NCI-H446 (cell line): ENCODE measurements at regions not wholly inside any gene's neighbourhood (a gene's known extent, or its start where the extent isn't known, plus 50 kb on each side); places are given as distances from the start of the nearest gene placed in this dataset.

Source experiments
- DNase-seq, 2 experiments: peaks; one replicate each; lab custom pipeline; 2025; lab: John Stamatoyannopoulos, UW

DNA sequence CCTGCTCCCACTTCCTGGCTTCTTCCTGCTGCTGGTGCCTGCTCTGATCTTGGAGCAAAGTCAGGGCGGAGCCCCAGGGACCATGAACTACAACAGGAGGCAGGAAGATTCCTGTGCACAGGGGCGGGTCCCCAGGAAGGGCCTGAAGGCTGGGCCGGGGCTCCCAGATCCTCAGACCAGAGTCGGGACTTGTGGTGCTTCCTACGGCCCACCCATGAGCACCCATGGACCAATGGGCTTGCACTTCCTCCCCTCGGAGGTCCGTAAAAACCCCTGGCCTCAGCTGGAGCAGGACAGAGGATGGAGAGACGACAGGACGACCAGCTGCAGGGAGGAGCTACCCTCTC lies 1287.1 kb downstream of the TMEM121 start:
- DNase-seq: no peak

DNA sequence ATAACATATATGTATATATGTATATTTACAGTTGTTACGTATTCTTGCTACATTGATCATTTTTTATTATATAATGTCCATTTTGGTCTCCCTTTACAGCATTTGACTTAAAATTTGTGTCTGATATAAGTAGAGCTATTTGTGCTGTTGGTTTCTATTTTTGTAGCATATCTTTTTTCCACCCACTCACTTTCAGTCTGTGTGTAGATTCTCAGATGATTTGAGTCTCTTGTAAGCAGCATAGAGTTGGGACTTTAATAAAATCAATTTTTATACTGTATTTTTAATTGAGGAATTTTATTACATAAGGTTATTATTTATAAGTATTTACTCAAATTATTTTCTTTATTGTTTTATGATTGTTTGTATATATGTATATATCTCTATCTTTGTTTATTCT lies 1293.7 kb downstream of the TMEM121 start:
- no peak for DNase-seq

DNA sequence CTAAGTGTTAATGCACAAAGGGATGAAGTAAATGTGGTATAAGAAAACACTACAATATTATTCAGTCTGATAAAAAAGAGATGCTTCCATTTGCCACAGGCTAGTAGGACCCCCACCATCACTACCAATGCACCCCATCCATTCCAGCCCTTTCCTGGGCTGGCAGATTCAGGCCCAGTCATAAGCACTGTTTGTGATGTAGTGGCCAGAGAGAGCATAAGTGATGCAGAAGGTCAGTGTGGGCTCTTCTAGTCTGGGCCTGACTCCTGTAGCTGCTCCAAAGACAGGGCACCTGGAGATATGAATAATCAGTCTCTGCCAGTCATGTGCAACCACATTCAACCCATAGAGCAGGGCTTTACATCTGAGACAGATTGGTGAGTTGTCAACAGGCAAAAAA lies 1294.7 kb downstream of the TMEM121 start:
- no peak for DNase-seq

DNA sequence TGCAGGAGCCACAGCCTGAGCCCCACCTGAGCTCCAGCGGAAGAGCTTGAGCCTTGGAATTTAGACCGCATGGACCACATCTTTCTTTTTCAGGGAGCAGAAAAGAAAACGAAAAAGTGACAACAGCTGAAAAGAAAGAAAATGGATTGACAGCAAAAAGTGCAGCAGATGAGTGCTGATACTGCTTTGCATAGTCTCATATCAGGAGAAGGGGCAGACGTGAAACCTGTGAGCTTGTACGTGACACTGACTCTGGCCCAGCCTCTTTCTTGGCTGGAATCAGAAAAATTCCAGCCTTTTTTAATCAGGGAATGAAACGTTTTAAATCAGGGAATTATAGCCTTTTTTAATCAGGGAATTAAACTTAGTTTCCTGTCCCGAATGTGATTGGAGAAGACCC lies 1296.5 kb downstream of the TMEM121 start:
- DNase-seq: no peak

DNA sequence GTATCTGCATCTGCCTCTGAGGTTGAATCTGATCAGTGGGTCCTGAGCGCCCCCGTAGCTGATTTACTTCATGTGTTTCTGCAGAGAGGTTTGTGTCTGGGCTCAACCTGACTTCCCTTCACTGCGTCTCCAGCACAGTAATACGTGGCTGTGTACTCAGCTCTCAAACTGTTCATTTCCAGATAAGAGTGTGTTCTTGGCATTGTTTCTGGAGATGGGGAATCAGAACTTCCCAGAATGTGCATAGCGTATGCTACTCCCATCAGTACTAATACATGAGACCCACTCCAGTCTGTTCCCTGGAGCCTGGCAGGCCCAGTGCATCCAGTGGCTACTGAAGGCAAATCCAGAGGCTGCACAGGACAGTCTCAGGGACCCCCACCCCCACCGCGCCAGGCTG lies 1297.2 kb downstream of the TMEM121 start:
- no peak for DNase-seq

DNA sequence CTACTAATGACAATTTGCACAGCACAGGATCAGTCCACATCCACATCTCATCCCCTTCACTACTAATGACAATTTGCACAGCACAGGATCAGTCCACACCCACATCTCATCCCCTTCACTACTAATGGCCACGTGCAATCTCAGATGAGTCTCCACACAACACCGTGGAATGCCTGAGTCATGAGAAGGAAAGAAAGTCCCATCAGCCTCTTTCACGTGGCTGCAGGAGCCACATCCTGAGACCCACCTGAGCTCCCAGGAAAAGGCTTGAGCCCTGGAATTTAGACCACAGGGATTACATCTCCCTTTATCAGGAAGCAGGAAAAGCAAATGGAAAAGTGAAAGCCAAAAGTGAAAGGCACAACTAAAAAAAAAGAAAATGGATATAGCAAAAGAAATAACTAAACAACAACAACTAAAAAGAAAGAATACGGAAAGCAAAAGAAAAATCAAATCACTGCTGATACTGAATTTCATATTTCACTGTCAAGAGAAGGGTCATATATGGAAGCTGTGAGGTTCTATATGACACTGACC lies 1300.5 kb downstream of the TMEM121 start:
- DNase-seq: no peak

DNA sequence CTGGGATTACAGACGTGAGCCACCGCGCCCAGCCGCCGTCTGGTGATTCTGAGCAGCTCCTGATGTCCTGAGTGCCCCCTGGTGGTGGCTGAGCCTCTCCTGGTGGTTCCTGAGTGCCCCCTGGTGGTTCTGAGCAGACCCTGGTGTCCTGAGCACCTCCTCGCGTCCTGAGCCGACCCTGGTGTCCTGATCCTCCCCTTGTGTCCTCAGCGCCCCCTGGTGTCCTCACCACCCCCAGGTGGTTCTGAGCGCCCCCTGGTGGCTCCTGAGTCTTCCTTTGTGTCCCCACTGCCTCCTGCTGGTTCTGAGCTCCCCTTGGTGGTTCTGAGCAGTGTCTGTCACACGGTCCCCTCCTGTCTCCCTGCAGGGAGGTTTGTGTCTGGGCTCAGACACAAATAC lies 1304.9 kb downstream of the TMEM121 start:
- DNase-seq: no peak

DNA sequence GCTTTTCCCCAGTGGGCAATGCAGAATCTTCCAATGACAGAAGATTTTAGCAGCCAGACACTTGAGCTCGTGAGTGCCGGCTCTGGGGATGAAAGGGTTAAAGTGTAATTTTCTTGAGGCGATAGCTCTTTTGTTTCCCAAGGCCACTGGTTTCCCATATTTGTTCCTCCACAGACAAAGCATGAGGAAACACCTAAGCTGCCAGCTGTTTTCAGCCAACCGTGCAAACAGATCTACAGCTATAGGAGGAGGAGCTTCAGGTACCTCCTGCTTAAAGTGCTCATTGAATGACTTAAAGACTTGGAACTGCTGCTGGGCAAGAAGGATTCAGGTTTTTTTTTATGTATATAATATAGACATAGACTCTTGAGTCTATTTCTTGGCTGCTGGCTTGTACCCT lies 1311.5 kb downstream of the TMEM121 start:
- no peak for DNase-seq

DNA sequence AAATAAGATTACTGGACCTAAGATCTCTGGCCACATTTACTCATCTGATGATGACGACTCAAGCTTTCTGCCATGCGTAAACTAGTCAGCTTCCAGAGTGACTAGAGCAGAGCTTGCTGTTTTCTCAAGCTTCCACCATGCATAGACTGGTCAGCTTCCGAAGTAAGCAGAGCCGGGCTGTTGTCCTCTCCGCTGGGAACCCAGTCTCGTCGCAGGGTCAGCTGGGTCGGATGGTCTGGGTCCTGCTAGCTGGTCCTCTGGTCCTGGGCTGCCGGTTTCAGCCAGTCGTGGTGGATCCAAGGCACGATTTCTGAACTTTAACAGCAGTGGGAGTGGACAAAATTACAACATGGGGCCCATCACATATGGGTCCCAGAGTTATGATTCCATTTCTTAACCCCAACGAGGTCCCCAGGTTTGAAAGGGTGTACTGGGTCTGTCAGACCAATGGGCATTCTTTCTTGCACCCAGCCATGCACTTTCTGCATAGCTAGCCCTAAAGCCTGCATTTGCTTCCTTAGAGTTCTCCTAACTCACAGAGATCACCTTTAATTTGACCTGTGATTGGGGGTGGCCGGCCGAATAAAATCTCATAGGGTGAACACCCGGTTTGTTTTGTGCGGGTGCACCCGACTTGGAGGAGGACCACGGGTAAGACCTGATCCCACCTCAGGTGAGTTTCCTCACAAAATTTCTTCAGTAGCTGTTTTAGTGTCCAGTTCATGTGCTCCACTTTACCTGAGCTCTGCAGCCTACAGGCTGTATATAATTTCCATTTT lies 1312.8 kb downstream of the TMEM121 start:
- no peak for DNase-seq

DNA sequence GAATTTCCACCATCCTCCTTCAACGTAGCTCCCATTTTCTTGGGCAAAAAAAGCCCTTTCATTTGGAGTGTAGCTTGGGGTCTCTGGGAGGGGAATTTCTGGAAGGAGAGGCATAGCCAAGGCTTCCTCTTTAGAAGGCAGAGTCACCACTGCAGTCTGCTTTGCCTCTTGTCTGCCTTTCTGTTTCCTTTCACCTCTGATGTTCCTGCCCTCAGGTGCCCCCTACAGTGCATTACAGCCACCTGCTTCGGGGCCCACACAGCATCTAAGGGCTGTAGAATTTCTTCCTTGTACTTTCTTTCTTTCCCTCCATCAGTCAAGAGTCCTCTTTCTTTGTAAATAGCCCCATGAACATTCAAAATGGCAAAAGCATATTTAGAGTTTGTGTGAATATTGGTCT lies 1313.9 kb downstream of the TMEM121 start:
- no peak for DNase-seq

DNA sequence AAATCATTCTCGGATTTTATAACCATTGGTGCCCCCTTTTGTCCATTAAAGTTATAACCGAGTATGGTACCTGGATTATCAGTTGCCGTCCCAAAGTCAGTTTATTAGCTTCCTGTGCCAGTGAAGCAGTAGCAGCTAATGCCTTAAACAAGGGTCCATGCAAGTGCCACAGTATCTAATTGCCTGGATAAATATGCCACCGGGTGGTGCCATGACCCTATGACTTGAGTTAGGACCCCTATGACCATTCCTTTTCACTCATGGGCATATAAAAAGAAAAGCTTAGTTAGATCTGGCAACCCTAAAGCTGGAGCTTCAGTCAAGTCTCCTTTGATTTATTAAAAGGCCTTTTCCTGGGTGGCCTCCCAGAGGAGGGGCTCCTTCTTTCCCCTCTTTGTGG lies 1314.6 kb downstream of the TMEM121 start:
- no peak for DNase-seq

DNA sequence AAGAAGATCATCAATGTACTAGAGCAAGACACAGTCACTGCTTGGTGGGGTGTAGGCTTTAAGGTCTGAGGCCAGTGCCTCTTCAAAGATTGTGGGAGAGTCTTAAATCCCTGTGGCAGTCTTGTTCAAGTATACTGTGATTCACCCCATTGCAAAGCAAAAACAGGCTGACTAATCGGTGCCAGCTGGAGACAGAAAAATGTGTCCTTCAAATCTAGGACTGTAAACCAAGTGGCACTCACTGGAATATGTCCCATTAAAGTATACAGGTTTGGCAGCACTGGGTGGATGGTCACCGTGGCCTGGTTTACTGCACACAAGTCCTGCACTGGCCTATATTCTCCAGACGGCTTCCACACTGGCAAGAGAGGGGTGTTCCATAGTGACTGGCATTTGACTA lies 1315.3 kb downstream of the TMEM121 start:
- DNase-seq: no peak

DNA sequence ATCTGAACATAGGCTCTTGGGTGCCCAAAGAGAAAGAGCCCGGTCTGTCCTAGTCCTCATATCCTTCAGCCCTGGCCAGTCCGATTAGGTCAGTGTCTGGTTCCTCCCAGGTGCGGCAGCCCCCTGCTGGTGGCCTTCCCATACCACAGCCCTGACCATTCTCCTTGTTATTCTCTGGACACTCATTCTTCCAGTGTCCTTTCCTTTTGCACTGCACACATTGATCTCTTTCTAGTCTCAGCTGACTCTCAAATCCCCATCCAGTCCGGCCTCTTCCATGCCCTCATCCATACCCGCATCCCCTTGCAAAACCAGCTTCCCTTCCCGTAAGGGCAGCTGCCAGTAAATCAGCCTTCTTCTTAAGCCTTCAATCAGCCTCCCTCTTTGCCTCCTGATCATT lies 1316.3 kb downstream of the TMEM121 start:
- no peak for DNase-seq

DNA sequence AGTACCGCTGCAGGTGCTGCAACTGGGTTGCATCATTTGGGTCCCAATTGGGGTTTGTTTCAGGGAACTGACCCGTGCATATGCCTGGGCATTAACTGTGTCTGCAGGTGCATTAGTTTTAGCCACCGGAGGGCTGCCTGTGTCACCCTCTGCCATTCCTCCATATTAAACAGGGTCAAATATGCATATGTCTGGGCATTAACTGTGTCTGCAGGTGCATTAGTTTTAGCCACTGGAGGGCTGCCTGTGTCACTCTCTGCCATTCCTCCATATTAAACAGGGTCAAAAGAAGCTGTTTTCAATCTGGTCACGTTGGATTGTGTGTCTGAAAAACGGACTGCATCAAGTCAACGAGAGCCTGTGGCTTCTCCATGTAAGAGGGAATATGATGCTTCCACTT lies 1317.0 kb downstream of the TMEM121 start:
- DNase-seq: no peak

DNA sequence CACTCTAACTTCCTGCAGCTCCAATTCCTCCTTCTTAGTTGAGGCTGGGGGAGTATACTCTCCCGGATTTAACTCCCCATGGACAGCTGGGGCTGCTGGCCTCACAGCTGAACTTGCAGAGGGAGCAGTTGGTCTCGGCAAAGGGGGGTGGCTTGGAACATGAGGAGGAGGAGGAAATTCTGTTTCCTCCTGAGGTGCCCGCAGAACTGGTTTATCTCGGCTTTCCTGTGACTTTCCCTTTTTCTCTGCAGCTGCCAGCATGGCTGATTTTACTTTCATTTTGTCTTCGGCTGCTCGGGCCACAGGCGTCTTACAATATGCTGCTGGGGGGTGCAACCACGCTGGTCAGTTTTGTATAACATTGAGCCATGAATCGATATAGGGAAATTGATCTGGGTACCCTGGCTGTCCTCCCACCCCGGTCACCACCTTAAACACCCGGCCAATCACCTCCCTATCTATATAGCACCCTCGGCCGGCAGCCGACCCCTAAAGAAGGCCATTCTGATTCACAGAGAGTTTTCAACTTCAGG lies 1317.6 kb downstream of the TMEM121 start:
- no peak for DNase-seq

DNA sequence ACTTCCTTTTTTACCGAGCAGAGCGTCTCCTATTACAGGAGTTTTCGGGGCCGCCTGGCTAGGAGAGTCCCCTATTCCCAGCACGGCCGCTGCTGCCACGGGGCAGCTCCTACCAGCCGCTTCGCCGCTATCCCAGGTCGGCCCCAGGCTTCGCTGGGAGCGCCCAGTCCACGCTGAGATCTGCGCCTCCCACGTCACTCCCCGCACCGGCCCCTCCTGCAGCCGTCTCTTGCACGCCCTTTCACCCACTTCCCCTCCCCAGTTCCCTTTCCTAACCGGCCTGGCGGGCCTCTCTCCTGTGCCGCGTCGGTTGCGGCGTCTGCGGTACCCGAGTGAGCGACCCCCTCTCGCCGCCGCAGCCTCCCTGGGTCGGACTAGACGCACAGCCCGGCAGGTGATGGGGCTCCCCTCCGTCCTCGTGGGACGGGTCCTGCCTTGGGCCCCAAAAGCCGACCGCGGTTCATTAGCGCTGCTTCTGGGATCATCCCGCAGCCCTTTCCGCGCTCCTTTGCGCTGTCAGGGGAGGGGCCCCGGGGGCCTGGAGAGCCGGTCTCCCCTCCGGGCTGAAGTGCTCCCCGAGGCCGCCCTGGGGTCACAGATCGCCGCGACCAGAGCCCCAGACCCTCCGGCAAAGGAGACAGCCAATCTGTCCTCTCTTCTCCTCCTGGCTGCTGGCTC lies 1318.4 kb downstream of the TMEM121 start:
- no peak for DNase-seq

DNA sequence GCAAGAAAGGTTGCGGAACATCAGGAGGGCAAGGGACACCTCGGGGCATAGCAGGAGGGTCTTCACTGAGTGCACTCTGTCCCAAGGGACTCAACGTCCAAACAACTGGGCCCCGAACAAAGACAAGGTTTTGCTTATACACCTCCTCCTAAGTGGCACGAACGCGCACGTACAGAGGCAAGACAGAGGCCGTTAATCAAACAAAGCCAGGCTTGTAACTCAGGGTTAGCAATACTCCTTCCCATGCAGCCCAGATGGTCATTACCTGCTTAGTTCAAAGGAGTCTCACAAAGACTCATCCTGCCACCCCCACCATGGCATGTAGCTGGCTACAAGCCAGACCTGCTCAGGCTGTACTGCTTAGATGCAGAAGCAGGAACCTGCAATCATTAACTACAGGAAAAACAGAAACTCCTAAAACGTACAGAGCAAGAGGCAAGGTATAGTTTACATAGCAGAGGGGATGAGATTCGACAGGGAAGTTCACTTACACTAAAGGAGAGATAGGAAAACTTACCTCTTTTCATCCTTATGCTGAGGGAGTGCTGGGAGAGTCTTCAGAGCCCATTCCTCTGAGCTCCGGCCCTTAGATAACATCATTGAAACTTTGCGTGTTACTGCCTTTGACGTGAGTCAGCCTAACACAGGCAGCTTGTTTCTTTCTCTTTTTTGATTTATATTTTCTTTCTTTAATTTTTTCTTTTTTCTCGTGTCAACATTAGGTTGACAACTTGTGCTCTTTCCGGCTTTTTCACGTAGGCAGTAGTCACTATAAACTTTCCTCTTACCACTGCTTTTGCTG lies 1319.1 kb downstream of the TMEM121 start:
- no peak for DNase-seq

DNA sequence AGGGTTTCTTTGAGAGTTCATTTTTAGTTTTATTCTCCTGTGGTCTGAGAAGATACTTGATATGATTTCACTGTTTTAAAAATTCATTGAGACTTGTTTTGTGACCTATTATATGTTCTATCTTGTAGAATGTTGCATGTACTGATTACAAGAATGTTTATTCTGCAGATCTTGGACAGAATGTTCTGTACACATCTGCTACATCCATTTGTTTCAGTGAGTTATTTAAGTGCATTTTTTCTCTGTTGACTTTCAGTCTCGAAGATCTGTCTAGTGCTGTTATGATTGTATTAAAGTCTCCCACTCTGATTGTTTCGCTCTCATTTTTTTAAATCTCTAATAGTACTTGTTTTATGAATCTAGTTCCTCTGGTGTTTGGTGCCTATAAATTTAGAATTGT lies 1319.8 kb downstream of the TMEM121 start:
- DNase-seq: no peak

DNA sequence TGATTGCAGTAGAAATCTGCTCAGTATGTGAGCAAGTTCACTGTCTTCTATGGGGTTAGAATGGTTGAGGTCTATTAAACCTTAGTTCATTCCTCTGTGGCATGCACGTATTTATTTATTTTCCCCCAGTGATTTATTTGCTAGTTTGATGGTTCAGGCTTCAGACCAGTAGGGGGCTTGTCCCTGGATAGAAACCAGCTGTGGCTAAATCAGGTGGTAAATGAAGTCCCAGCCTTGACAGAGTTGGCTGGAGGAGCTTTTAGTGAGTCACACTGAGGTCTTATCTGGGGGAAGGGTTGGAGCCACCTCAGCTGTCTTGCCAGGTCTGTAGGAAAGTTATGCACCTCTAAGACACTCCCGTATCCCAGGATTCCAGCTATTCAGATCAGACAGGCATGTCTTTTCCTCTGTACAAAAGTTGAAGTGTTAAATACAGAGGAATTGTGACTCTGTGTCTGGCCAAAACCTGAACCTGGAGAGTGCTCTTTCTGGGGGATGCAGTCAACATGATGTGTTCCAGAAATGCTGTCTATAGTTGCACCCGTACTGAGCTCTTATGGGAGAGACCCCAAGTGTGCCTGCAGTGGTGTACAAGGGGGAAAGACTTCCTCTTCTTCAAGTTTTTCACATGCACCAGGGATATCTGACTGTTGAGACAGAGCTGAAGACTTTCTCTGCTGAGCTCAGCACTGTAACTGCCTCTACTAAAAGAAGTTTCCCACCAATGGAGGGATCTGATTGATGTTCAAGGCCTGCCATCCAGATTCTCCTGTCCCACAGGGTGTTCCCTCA lies 1322.1 kb downstream of the TMEM121 start:
- no peak for DNase-seq

DNA sequence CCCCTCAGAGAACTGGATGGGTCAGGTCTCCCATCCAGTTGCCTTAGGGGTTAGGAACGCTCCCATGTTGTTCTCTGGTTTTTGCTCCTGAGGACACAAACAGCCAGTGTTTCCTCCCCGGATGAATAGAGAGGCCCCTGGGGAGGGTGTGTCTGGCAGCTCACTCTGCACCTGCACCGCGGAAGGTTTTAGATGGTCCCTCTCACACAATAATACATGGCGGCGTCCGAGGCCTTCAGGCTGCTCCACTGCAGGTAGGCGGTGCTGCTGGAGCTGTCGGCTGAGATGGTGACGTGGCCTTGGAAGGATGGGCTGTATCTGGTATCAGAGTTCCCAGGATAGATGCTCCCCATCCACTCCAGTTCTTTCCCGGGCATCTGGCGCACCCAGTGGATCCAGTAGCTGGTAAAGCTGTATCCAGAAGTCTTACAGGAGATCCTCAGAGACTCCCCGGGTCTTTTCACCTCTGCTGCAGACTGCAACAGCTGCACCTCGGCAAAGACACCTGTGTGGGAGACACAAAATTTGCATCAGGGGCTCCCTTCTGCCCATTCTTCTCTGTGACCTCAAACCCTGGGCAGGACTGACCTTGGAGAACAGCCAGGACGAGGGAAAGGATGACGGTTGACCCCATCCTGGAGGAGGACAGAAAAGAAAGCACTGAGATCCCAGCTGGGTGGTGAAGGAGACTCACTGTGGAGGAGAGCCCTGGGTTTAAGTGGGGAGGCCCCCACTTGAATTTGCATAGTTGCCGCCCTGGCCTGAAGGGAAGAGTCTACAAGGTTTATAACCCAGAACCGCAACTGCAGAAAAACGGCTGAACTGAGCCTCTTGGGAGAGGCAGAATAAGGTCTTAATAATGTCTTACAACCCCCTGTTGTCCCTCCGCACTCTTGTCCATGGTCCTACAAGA lies 1324.8 kb downstream of the TMEM121 start:
- DNase-seq: no peak
